HCT116 (cell line): ENCODE measurements at regions not wholly inside any gene's neighbourhood (a gene's known extent, or its start where the extent isn't known, plus 50 kb on each side); places are given as distances from the start of the nearest gene placed in this dataset.

ENCODE experiments used
- CEBPB ChIP-seq: IDR thresholded peaks from 2 replicates; pipeline ENCODE4 v1.6.1; 2012; ENCODE audit warnings: low read depth
- JUND ChIP-seq: IDR thresholded peaks from 2 replicates; pipeline ENCODE4 v1.6.1; 2012
- RAD21 ChIP-seq: IDR thresholded peaks from 2 replicates; pipeline ENCODE4 v1.6.1; 2012; ENCODE audit warnings: low read depth, mild to moderate bottlenecking
- SRF ChIP-seq: IDR thresholded peaks from 2 replicates; pipeline ENCODE4 v1.6.1; 2012; ENCODE audit warnings: low read depth
- TF ChIP-seq, protein P1 (sequence below), 3 experiments: fragments of 200-600 bp in 1 of 3; sonication (generic) in 1 of 3; IDR thresholded peaks in 2 of 3; conservative IDR thresholded peaks in 1 of 3; 2 replicates each; pipeline ENCODE4 v1.5.1; 2012 to 2017; ENCODE audit warnings: low read depth in 2 of 3, low read length in 2 of 3, antibody characterized with exemption in 1 of 3, borderline replicate concordance in 1 of 3, control low read depth in 1 of 3, mild to moderate bottlenecking in 1 of 3, mixed read lengths in 1 of 3, mixed run types in 1 of 3, moderate library complexity in 1 of 3; ENCODE audit not compliant: insufficient read depth in 1 of 3
- TF ChIP-seq, protein P2 (sequence below): IDR thresholded peaks from 2 replicates; pipeline ENCODE4 v1.6.1; 2012; ENCODE audit warnings: low read depth

DNA sequence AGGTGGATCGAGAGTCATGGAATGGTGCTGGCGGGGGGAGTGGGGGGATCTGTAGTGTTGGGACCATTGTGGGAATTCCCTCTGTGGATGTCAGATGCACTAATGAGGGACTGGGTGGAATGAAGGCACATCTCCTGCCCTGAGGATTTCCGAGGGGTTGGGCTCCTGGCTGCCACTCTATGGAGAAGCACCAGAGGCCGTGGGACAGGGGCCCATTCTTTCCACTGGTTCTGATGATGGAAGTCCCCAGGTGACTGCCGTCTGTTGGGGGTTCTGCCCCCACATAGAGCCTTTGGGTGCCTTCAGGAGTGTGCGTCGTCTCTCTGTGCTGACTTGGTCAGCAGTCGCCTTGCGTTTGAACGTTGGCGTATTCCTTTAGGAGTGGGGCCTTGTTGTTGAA lies 202.9 kb downstream of the GLRX3 start:
- TF ChIP-seq SRF (no peak), RAD21 (no peak), JUND (no peak), CEBPB (no peak)
- TF ChIP-seq, protein P1, sequence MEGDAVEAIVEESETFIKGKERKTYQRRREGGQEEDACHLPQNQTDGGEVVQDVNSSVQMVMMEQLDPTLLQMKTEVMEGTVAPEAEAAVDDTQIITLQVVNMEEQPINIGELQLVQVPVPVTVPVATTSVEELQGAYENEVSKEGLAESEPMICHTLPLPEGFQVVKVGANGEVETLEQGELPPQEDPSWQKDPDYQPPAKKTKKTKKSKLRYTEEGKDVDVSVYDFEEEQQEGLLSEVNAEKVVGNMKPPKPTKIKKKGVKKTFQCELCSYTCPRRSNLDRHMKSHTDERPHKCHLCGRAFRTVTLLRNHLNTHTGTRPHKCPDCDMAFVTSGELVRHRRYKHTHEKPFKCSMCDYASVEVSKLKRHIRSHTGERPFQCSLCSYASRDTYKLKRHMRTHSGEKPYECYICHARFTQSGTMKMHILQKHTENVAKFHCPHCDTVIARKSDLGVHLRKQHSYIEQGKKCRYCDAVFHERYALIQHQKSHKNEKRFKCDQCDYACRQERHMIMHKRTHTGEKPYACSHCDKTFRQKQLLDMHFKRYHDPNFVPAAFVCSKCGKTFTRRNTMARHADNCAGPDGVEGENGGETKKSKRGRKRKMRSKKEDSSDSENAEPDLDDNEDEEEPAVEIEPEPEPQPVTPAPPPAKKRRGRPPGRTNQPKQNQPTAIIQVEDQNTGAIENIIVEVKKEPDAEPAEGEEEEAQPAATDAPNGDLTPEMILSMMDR (IDR thresholded peaks at IDR 0.05 in 2 of 3, conservative IDR thresholded peaks at IDR 0.05 in 1 of 3; ENCODE audit: borderline replicate concordance in 1 of 3, insufficient read depth in 1 of 3, low read depth in 2 of 3, low read length in 2 of 3) = no peak
- TF ChIP-seq, protein P2, sequence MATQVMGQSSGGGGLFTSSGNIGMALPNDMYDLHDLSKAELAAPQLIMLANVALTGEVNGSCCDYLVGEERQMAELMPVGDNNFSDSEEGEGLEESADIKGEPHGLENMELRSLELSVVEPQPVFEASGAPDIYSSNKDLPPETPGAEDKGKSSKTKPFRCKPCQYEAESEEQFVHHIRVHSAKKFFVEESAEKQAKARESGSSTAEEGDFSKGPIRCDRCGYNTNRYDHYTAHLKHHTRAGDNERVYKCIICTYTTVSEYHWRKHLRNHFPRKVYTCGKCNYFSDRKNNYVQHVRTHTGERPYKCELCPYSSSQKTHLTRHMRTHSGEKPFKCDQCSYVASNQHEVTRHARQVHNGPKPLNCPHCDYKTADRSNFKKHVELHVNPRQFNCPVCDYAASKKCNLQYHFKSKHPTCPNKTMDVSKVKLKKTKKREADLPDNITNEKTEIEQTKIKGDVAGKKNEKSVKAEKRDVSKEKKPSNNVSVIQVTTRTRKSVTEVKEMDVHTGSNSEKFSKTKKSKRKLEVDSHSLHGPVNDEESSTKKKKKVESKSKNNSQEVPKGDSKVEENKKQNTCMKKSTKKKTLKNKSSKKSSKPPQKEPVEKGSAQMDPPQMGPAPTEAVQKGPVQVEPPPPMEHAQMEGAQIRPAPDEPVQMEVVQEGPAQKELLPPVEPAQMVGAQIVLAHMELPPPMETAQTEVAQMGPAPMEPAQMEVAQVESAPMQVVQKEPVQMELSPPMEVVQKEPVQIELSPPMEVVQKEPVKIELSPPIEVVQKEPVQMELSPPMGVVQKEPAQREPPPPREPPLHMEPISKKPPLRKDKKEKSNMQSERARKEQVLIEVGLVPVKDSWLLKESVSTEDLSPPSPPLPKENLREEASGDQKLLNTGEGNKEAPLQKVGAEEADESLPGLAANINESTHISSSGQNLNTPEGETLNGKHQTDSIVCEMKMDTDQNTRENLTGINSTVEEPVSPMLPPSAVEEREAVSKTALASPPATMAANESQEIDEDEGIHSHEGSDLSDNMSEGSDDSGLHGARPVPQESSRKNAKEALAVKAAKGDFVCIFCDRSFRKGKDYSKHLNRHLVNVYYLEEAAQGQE = no peak
